Mesodermal cell (in vitro differentiated cells): ENCODE measurements at regions not wholly inside any gene's neighbourhood (a gene's known extent, or its start where the extent isn't known, plus 50 kb on each side); places are given as distances from the start of the nearest gene placed in this dataset.

ENCODE experiments used
- H3K27ac ChIP-seq: 2 replicates; pipeline ENCODE4 v1.7.0; 2013; ENCODE audit warnings: mild to moderate bottlenecking, low read depth, low read length, moderate library complexity; ENCODE audit not compliant: severe bottlenecking
- H3K36me3 ChIP-seq: 2 replicates; pipeline ENCODE4 v1.7.1; 2013; ENCODE audit warnings: mild to moderate bottlenecking, low read length, moderate library complexity; ENCODE audit not compliant: control insufficient read depth, insufficient read depth
- H3K4me1 ChIP-seq: one replicate; pipeline ENCODE4 v1.7.1; 2013; ENCODE audit warnings: mild to moderate bottlenecking, low read length; ENCODE audit not compliant: insufficient read depth, control insufficient read depth, poor library complexity, severe bottlenecking
- H3K4me3 ChIP-seq: 2 replicates; pipeline ENCODE4 v1.7.0; 2013; ENCODE audit warnings: low read length, control low read depth, mild to moderate bottlenecking; ENCODE audit not compliant: insufficient read depth, poor library complexity, severe bottlenecking; ENCODE audit errors: extremely low read depth
- H3K9me3 ChIP-seq: 2 replicates; pipeline ENCODE4 v1.7.1; 2013; ENCODE audit warnings: mild to moderate bottlenecking, low read length, moderate library complexity; ENCODE audit not compliant: control insufficient read depth
- WGBS, 2 experiments: methylation state at CpG; one replicate each; pipeline ENCODE4 v1.1.5; 2013; ENCODE audit warnings: missing lambda C conversion rate in 2 of 2; ENCODE audit not compliant: insufficient coverage in 2 of 2; 5-methylcytosine and 5-hydroxymethylcytosine counted together

GRCh38 chr17:77790143-77790829, 168.2 kb upstream of the TNRC6C start:
- H3K4me1 ChIP-seq = no peaks in the 10 kb centered on the region
- WGBS, 2 experiments = 25 to 49% methylated on average over 4 to 9 of the region's 9 CpGs
- H3K9me3 ChIP-seq = no peaks in the 10 kb centered on the region
- H3K36me3 ChIP-seq = no peaks in the 10 kb centered on the region
- no peak overlapping the region for H3K4me3 ChIP-seq
- no peak overlapping the region for H3K27ac ChIP-seq

DNA sequence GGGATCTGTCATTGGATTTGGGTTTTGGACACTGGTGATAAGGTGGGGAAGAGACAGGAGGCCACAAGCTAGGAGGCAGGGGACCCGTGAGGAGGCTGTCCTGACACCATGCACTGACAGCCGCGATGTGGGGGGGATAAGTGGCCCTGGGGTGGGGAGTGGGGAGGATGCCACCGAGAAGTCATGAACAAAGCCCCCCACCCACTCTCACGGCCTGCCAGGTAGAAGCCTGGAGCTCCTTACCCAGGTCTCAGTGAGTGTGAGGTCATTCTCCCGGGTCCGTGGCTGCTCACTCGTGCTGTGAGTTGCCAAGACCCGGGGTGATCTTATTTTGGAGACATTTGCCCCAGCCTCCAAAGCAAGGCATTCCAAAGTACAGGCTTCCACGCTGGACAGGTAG, 165.9 kb upstream of the TNRC6C start:
- Histone ChIP-seq H3K4me1 (no peaks in the 10 kb centered on the region), H3K4me3 (no peak overlapping the region), H3K36me3 (no peaks in the 10 kb centered on the region), H3K27ac (no peak overlapping the region), H3K9me3 (no peaks in the 10 kb centered on the region)
- WGBS, 2 experiments = 85% methylated on average over 6 of the region's 10 CpGs

- WGBS, 2 experiments = 90 to 92% methylated on average over 36 to 39 of the region's 40 CpGs
- no peak overlapping the region for H3K27ac ChIP-seq
- no peaks in the 10 kb centered on the region for H3K9me3 ChIP-seq
Observed at GRCh38 chr17:77793146-77793970, 165.1 kb upstream of the TNRC6C start.

DNA sequence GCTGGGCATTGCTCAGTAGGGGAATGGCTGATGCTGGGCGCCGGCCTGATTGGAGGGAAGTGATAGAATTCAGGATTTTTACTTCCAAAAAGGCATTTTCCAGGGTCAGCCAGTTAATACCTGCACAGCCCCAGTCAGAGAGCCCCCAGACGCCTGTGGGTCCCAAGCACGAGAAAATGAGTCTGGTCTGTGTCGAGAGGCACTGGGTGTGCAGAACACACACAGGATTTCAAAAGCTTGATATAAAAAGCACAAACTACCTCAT, 164.6 kb upstream of the TNRC6C start:
- Histone ChIP-seq H3K4me1 (no peaks in the 10 kb centered on the region), H3K36me3 (no peaks in the 10 kb centered on the region), H3K9me3 (no peaks in the 10 kb centered on the region), H3K27ac (no peak overlapping the region), H3K4me3 (no peak overlapping the region)
- 83% methylated on average over 3 of the region's 5 CpGs; no CpG with 5 or more reads in 1 of the 2 experiments for whole genome bisulfite sequencing, 2 experiments

More at GRCh38 chr17:77793146-77793970, 165.1 kb upstream of the TNRC6C start:
- Histone ChIP-seq H3K4me3 (no peak overlapping the region), H3K4me1 (no peaks in the 10 kb centered on the region), H3K36me3 (no peaks in the 10 kb centered on the region)

- WGBS, 2 experiments = 60 to 75% methylated on average over 4 to 5 of the region's 6 CpGs
- no peak overlapping the region for H3K27ac ChIP-seq
- no peaks in the 10 kb centered on the region for H3K4me1 ChIP-seq
- H3K4me3 ChIP-seq = no peak overlapping the region
- no peaks in the 10 kb centered on the region for H3K9me3 ChIP-seq
- no peaks in the 10 kb centered on the region for H3K36me3 ChIP-seq
Observed at GRCh38 chr17:77794846-77795245, 163.7 kb upstream of the TNRC6C start.

DNA sequence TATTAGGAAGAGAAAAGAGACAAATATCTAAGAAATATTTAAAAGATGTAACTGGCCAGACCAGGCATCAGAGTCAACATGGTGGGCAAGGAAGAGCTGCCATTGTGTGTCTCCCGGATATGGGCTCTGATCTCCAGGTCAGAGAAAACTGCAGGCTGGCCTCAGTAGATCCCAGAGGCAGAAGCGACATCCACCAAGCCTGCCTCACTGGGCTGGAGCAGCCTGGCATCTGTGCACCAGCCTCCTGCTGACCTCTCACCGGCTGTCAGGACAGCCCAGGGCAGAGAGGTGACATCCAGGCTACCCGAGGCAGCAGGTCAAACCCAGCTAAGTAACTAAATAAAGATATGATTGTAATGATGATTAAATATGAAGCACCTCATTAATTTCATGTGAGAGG, 162.8 kb upstream of the TNRC6C start:
- Histone ChIP-seq H3K4me1 (no peaks in the 10 kb centered on the region), H3K27ac (no peak overlapping the region), H3K9me3 (no peaks in the 10 kb centered on the region), H3K36me3 (no peaks in the 10 kb centered on the region), H3K4me3 (no peak overlapping the region)
- 90 to 96% methylated on average over 2 to 3 of the region's 4 CpGs for WGBS, 2 experiments

DNA sequence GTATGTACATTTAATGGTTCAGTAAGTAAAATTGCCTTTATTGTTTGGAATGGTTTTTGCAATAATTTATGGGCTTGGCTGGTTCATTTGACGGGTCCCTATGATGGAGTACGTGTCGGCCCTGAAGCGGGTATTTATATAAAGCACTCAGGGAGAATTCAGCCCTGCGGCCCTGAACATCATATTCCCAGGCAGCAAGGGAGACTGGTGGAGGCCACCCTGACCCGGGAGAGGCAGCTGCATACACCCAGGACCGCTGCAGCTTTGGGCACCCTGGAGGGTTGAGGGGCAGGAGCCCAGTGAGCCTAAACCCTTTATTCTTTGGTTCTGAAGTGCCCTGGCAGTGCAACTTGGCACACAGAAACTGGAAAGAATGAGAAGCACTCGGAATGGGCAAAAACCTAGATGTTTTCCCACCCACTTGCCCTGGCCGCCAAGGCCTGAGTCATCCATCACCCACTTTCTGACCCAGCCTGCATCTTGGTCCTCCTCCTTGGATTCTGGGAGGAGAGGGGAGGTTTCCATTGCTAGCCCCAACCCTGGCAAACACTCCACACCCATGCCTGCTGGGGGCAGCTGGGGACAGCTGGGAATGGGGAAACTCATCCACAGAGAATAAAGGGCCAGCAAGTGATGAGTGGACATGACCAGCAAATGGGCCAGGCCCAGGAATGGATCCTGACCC, 162.2 kb upstream of the TNRC6C start:
- Histone ChIP-seq H3K4me1 (no peaks in the 10 kb centered on the region), H3K4me3 (no peak overlapping the region), H3K36me3 (no peaks in the 10 kb centered on the region), H3K27ac (no peak overlapping the region), H3K9me3 (no peaks in the 10 kb centered on the region)
- WGBS, 2 experiments = 77 to 83% methylated on average over 4 to 6 of the region's 9 CpGs

DNA sequence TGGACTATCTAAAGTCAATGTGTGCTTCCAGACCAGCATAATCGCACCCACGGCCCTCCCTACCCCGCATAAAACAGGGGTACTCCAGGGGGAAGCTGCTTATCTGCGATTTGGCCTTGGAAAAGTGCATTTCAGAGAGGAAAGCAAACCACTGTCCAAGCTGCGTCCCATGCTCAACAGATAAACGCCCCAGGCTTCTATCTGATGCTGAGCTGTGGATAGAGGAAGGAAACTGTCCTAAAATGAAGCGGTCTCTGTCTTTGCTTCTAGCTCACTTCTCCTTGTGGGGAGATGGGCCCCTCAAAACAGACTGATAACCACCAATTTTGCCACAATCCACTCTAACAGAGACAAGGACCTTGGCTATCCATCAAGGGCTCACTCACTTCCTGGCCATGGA, 160.5 kb upstream of the TNRC6C start:
- WGBS, 2 experiments = 88 to 90% methylated on average over 6 of the region's 7 CpGs
- no peaks in the 10 kb centered on the region for H3K9me3 ChIP-seq
- H3K4me1 ChIP-seq = peaks cover 3% of the 10 kb centered on the region
- H3K36me3 ChIP-seq = no peaks in the 10 kb centered on the region
- no peak overlapping the region for H3K27ac ChIP-seq
- no peak overlapping the region for H3K4me3 ChIP-seq

- 95 to 98% methylated on average over 4 to 6 of the region's 8 CpGs for WGBS, 2 experiments
- peaks cover 6% of the 10 kb centered on the region for H3K4me1 ChIP-seq
Observed at GRCh38 chr17:77798481-77798880, 160.0 kb upstream of the TNRC6C start.

DNA sequence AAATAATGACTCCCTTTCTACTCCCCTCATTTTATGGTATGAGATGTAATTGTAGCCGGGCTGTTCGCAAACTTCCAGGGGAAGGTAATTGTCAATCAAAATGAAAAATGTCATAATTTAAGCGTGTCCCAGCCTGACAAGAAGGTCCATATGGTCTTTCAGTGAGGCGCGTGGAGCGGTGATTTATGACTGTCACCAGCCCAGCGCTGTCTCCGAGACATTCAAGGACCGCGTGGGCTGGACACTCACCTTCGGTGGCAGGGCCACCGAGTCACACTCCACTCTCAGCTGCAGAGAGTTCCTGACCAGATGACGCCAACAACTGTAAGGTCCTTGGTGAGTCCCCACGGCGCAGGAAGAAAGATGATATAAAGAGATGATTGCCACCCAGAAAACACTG, 157.7 kb upstream of the TNRC6C start:
- H3K4me3 ChIP-seq = no peak overlapping the region
- no peaks in the 10 kb centered on the region for H3K9me3 ChIP-seq
- H3K27ac ChIP-seq = no peak overlapping the region
- no peaks in the 10 kb centered on the region for H3K36me3 ChIP-seq
- H3K4me1 ChIP-seq = peaks cover 6% of the 10 kb centered on the region
- 90 to 93% methylated on average over 11 to 13 of the region's 15 CpGs for WGBS, 2 experiments

More at GRCh38 chr17:77798481-77798880, 160.0 kb upstream of the TNRC6C start:
- H3K9me3 ChIP-seq = no peaks in the 10 kb centered on the region
- no peaks in the 10 kb centered on the region for H3K36me3 ChIP-seq
- no peak overlapping the region for H3K4me3 ChIP-seq
- H3K27ac ChIP-seq = no peak overlapping the region
